ENCODE measurements at regions not wholly inside any gene's neighbourhood (a gene's known extent, or its start where the extent isn't known, plus 50 kb on each side); places are given as distances from the start of the nearest gene placed in this dataset.

DNA sequence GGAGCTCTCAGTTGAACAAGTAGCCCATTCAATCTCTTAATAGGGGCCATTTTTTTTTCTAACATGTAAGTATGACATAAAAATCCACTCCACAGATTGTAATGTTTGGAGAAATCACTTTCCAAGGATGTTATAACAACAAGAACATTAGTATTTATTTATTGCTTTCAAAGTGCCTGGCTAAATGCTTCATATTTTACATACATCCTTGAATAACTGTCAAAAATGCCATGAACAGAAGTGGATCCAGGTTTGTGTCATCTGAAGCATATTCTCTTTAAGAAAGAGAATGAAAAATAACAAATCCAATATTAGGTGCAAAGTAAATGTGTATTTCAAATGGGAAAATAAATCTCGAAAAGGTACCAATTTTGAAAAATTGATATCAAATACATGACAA, 344.0 kb upstream of the FAT3 start:
- Histone ChIP-seq H3K4me2 (no peak overlapping the region), H2AFZ (no peak overlapping the region), H4K20me1 (ENCODE audit: insufficient read depth, poor library complexity, severe bottlenecking) (no peaks in the 10 kb centered on the region), H3K79me2 (no peaks in the 10 kb centered on the region), H3K27me3 (no peaks in the 10 kb centered on the region), H3K9me3 (ENCODE audit: low read depth) (no peaks in the 10 kb centered on the region), H3K36me3 (replicated peaks; ENCODE audit: insufficient read depth, low read depth) (no peaks in the 10 kb centered on the region), H3K4me1 (ENCODE audit: insufficient read depth) (no peaks in the 10 kb centered on the region), H3K4me3 (no peak overlapping the region), H3K9me2 (replicated peaks; ENCODE audit: insufficient read depth) (no peaks in the 10 kb centered on the region), H3K27ac (no peak overlapping the region)
- 47% methylated on average over 1 of the region's 1 CpG for WGBS (ENCODE audit: low lambda C conversion rate, missing lambda C conversion rate)
- no peak for DNase-seq (ENCODE audit: low spot score)
- TF ChIP-seq, protein P1, sequence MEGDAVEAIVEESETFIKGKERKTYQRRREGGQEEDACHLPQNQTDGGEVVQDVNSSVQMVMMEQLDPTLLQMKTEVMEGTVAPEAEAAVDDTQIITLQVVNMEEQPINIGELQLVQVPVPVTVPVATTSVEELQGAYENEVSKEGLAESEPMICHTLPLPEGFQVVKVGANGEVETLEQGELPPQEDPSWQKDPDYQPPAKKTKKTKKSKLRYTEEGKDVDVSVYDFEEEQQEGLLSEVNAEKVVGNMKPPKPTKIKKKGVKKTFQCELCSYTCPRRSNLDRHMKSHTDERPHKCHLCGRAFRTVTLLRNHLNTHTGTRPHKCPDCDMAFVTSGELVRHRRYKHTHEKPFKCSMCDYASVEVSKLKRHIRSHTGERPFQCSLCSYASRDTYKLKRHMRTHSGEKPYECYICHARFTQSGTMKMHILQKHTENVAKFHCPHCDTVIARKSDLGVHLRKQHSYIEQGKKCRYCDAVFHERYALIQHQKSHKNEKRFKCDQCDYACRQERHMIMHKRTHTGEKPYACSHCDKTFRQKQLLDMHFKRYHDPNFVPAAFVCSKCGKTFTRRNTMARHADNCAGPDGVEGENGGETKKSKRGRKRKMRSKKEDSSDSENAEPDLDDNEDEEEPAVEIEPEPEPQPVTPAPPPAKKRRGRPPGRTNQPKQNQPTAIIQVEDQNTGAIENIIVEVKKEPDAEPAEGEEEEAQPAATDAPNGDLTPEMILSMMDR (IDR thresholded peaks at IDR 0.05; ENCODE audit: poor library complexity) = no peak

DNA sequence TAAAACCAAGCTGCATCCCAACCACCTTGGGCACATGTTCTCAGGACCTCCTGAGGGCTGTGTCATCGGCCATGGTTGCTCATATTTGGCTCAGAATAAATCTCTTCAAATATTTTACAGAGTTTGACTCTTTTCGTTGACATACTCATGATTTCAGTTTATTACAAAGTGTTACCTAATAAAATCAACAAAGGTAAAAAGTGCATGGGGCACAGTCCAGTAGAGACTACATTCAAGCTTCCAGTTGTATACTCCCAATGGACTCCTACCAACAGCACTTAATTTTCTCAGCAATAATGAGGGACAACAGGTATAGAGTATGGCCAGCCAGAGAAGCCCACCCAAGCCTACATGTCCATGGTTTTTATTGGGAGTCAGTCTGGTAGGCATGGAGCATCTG, 347.9 kb upstream of the FAT3 start:
- no peaks in the 10 kb centered on the region for H4K20me1 ChIP-seq (ENCODE audit: insufficient read depth, poor library complexity, severe bottlenecking)
- H3K4me2 ChIP-seq = no peak overlapping the region
- TF ChIP-seq EZH2phosphoT487 (IDR thresholded peaks at IDR 0.05; ENCODE audit: low read depth, severe bottlenecking, unreplicated experiment) (no peak), EZH2 (IDR thresholded peaks at IDR 0.05; ENCODE audit: borderline replicate concordance) (no peak)
- TF ChIP-seq, protein P1 (IDR thresholded peaks at IDR 0.05; ENCODE audit: poor library complexity) = no peak
- H3K27ac ChIP-seq = no peak overlapping the region
- H3K9me3 ChIP-seq (ENCODE audit: low read depth) = no peaks in the 10 kb centered on the region
- 68% methylated on average over 2 of the region's 2 CpGs for whole genome bisulfite sequencing (ENCODE audit: low lambda C conversion rate, missing lambda C conversion rate)
- H3K4me3 ChIP-seq = no peak overlapping the region
- H3K27me3 ChIP-seq = no peaks in the 10 kb centered on the region
- no peaks in the 10 kb centered on the region for H3K79me2 ChIP-seq
- H2AFZ ChIP-seq = no peak overlapping the region
- H3K36me3 ChIP-seq (replicated peaks; ENCODE audit: insufficient read depth, low read depth) = no peaks in the 10 kb centered on the region
- no peaks in the 10 kb centered on the region for H3K9me2 ChIP-seq (replicated peaks; ENCODE audit: insufficient read depth)
- no peak for DNase-seq (ENCODE audit: low spot score)
- H3K4me1 ChIP-seq (ENCODE audit: insufficient read depth) = no peaks in the 10 kb centered on the region

DNA sequence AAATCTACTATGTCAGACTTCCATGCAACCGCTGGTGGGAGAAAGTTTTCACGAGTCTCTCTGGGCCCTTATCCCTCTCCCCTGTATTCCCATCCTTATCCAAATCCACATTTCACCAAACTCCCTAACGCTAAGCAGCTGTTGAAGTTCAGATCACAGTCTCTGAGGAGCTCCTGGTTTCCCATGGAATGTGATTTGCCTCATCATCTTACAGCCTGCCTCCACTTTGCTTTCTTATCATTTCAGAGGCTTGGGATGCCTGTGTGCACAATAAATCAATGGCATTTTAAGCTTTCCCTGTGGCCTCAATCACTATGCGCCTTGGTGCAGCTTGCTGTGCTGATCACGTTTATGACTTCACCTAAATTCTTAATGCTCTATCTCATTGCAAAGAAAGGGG, 352.4 kb upstream of the FAT3 start:
- H3K4me1 ChIP-seq (ENCODE audit: insufficient read depth) = no peaks in the 10 kb centered on the region
- H3K9me3 ChIP-seq (ENCODE audit: low read depth) = no peaks in the 10 kb centered on the region
- DNase-seq (ENCODE audit: low spot score) = no peak
- no peaks in the 10 kb centered on the region for H3K79me2 ChIP-seq
- H3K27ac ChIP-seq = no peak overlapping the region
- H3K4me3 ChIP-seq = no peak overlapping the region
- peaks cover 6% of the 10 kb centered on the region for H3K27me3 ChIP-seq
- no peaks in the 10 kb centered on the region for H4K20me1 ChIP-seq (ENCODE audit: insufficient read depth, poor library complexity, severe bottlenecking)
- H3K36me3 ChIP-seq (replicated peaks; ENCODE audit: insufficient read depth, low read depth) = no peaks in the 10 kb centered on the region
- 53% methylated on average over 5 of the region's 5 CpGs for WGBS (ENCODE audit: low lambda C conversion rate, missing lambda C conversion rate)
- no peak overlapping the region for H3K4me2 ChIP-seq
- H3K9me2 ChIP-seq (replicated peaks; ENCODE audit: insufficient read depth) = no peaks in the 10 kb centered on the region
- TF ChIP-seq EZH2phosphoT487 (IDR thresholded peaks at IDR 0.05; ENCODE audit: low read depth, severe bottlenecking, unreplicated experiment) (no peak), EZH2 (IDR thresholded peaks at IDR 0.05; ENCODE audit: borderline replicate concordance) (no peak)
- TF ChIP-seq, protein P1 (IDR thresholded peaks at IDR 0.05; ENCODE audit: poor library complexity) = no peak
- H2AFZ ChIP-seq = no peak overlapping the region

DNA sequence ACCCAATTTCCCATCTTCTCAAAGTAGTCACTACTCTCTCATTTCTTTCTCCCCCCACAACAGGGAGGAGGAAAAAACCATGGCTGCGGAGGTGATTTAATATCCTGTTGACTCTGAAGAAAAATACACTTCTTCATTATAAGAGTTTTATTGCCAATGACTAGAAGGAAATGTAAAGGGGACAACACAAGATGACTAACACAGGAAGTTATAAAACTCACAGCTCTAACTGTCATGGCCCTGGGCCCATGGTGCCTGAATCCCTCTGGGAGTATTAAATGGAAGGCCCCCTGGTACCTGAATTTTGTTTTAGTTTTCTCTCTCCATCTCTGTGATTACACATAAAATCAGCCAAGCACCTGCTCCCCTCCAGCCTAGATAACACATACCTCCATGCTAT, 352.8 kb upstream of the FAT3 start:
- H3K36me3 ChIP-seq (replicated peaks; ENCODE audit: insufficient read depth, low read depth) = no peaks in the 10 kb centered on the region
- 54% methylated on average over 1 of the region's 1 CpG for WGBS (ENCODE audit: low lambda C conversion rate, missing lambda C conversion rate)
- H4K20me1 ChIP-seq (ENCODE audit: insufficient read depth, poor library complexity, severe bottlenecking) = no peaks in the 10 kb centered on the region
- H3K27ac ChIP-seq = no peak overlapping the region
- H3K4me3 ChIP-seq = no peak overlapping the region
- H3K9me2 ChIP-seq (replicated peaks; ENCODE audit: insufficient read depth) = no peaks in the 10 kb centered on the region
- no peak overlapping the region for H3K4me2 ChIP-seq
- H3K79me2 ChIP-seq = no peaks in the 10 kb centered on the region
- H3K4me1 ChIP-seq (ENCODE audit: insufficient read depth) = no peaks in the 10 kb centered on the region
- peaks cover 6% of the 10 kb centered on the region for H3K27me3 ChIP-seq
- DNase-seq (ENCODE audit: low spot score) = no peak
- TF ChIP-seq EZH2 (IDR thresholded peaks at IDR 0.05; ENCODE audit: borderline replicate concordance) = no peak
- TF ChIP-seq, protein P1 (IDR thresholded peaks at IDR 0.05; ENCODE audit: poor library complexity) = no peak
- no peak for TF ChIP-seq EZH2phosphoT487 (IDR thresholded peaks at IDR 0.05; ENCODE audit: low read depth, severe bottlenecking, unreplicated experiment)
- H2AFZ ChIP-seq = no peak overlapping the region
- no peaks in the 10 kb centered on the region for H3K9me3 ChIP-seq (ENCODE audit: low read depth)

Measured in hepatocyte (in vitro differentiated cells).